ENCODE measurements at regions not wholly inside any gene's neighbourhood (a gene's known extent, or its start where the extent isn't known, plus 50 kb on each side); places are given as distances from the start of the nearest gene placed in this dataset.
"Not testable (repeated sequence)": the region's sequence is repeated elsewhere in the genome, so short reads cannot be mapped to it uniquely, and the experiment has no call there.

DNA sequence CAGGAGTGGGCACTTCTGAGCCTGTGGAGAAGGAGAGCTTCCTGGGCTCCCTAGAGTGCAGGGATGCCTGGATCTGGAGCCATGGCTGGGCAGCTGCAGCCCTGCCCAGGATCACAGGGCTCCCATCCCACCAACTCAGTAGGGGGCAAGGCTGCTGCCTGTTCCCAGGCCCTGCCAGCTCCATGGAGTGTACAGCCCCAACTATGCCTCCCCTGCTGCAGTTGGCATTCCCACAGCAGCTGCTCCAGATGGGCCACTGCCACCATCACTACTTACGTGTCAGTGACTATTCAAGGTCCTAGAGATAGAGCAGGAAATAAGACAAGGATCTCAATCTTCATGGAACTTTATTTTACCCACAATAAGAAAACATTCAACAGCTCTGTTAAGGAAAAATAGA is 107.1 kb upstream of the TNPO1 start:
- ATAC-seq (replicated peaks in 6 of 8), result no peak
- Histone ChIP-seq H3K4me3 (no peak overlapping the region), H3K4me1 (replicated peaks in 1 of 2) (no peaks in the 10 kb centered on the region), H3K27ac (no peak overlapping the region)
- 20 to 100% (median 72%) methylated on average over 1 of the region's 1 CpG; no CpG with 5 or more reads in 4 of the 10 experiments for WGBS, 10 experiments
- in situ Hi-C loops (cut with MboI; ENCODE audit: low pct_unique_long_range_greater_than_20kb in 2 of 9, low sequenced_read_pairs in 9 of 9, unreplicated experiment in 9 of 9), result no loop called here

DNA sequence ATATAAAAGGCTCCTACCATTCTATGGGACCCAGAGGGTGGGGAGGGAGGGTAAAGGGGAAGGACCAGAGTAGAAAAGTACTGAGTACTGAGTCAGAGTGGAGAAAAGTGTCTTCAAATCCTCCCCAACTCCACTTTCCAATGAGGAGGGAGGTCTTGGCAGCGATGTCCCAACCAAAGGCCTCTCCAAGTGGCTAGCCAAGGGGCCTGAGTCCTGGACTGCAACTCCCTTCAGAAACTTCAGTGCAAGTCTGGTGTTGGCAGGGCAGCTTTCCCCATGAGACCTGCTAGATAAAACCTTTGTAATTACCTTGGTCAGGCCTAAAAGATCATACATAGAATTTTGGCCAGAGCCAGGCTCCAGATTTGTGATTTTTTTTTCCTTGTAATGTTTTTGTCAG is 111.3 kb upstream of the TNPO1 start:
- in situ Hi-C loops (cut with MboI; ENCODE audit: low pct_unique_long_range_greater_than_20kb in 2 of 9, low sequenced_read_pairs in 9 of 9, unreplicated experiment in 9 of 9), result no loop called here
- Histone ChIP-seq H3K4me1 (replicated peaks in 1 of 2) (no peaks in the 10 kb centered on the region), H3K4me3 (no peak overlapping the region), H3K27ac (no peak overlapping the region)
- no peak for ATAC-seq (replicated peaks in 6 of 8)
- 88 to 100% (median 100%) methylated on average over 1 of the region's 1 CpG; no CpG with 5 or more reads in 7 of the 10 experiments for WGBS, 10 experiments

GRCh38 chr5:72703876-72704275 is 112.6 kb upstream of the TNPO1 start:
- Histone ChIP-seq H3K4me1 (replicated peaks in 1 of 2) (no peaks in the 10 kb centered on the region), H3K4me3 (no peak overlapping the region), H3K27ac (no peak overlapping the region)
- 19 to 100% (median 80%) methylated on average over 1 to 2 of the region's 2 CpGs for WGBS, 10 experiments
- ATAC-seq (replicated peaks in 6 of 8), result no peak
- in situ Hi-C loops (cut with MboI; ENCODE audit: low pct_unique_long_range_greater_than_20kb in 2 of 9, low sequenced_read_pairs in 9 of 9, unreplicated experiment in 9 of 9), result no loop called here

GRCh38 chr5:72702881-72703434 is 113.5 kb upstream of the TNPO1 start:
- Histone ChIP-seq H3K4me3 (no peak overlapping the region), H3K27ac (no peak overlapping the region), H3K4me1 (replicated peaks in 1 of 2) (no peaks in the 10 kb centered on the region)
- in situ Hi-C loops (cut with MboI; ENCODE audit: low pct_unique_long_range_greater_than_20kb in 2 of 9, low sequenced_read_pairs in 9 of 9, unreplicated experiment in 9 of 9), result no loop called here
- no peak for ATAC-seq (replicated peaks in 6 of 8)
- 20 to 100% (median 87%) methylated on average over 1 to 3 of the region's 5 CpGs; no CpG with 5 or more reads in 3 of the 10 experiments for WGBS, 10 experiments

GRCh38 chr5:72702105-72702504 is 114.4 kb upstream of the TNPO1 start:
- H3K4me1 ChIP-seq (replicated peaks in 1 of 2); in situ Hi-C loops (cut with MboI; ENCODE audit: low pct_unique_long_range_greater_than_20kb in 2 of 9, low sequenced_read_pairs in 9 of 9, unreplicated experiment in 9 of 9); H3K4me3 ChIP-seq; H3K27ac ChIP-seq; ATAC-seq (replicated peaks in 6 of 8): not testable (repeated sequence)

DNA sequence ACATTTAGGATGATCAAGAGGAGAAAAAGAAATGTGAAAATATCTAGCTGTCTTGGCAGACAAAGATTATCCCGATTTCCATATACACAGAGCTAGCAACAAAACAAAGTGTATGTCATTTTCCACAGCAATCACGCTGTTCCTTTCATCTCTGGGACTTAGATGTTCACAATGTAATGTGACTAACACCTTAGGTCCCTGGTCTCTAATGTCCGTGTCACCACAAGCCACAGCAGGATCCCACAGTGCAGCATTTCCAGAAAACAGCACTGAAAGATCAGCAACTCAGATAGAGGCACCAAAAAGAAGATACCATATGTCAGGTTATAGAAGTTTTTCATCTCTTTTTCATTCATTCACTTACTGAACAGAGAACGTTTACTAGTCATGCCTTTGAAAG is 118.0 kb upstream of the TNPO1 start:
- WGBS, 10 experiments, result 0 to 89% (median 63%) methylated on average over 1 to 4 of the region's 4 CpGs; no CpG with 5 or more reads in 2 of the 10 experiments
- Histone ChIP-seq H3K4me3 (no peak overlapping the region), H3K27ac (no peak overlapping the region), H3K4me1 (replicated peaks in 1 of 2) (peaks cover 0 to 8% of the 10 kb centered on the region in 2 donors)
- in situ Hi-C loops (cut with MboI; ENCODE audit: low pct_unique_long_range_greater_than_20kb in 2 of 9, low sequenced_read_pairs in 9 of 9, unreplicated experiment in 9 of 9), result no loop called here
- ATAC-seq (replicated peaks in 6 of 8), result no peak

GRCh38 chr5:72697622-72698021 is 118.8 kb upstream of the TNPO1 start:
- Histone ChIP-seq H3K4me3 (no peak overlapping the region), H3K4me1 (replicated peaks in 1 of 2) (peaks cover 0 to 17% of the 10 kb centered on the region in 2 donors), H3K27ac (no peak overlapping the region)
- WGBS, 10 experiments, result 20 to 100% (median 87%) methylated on average over 1 to 2 of the region's 2 CpGs; no CpG with 5 or more reads in 2 of the 10 experiments
- in situ Hi-C loops (cut with MboI; ENCODE audit: low pct_unique_long_range_greater_than_20kb in 2 of 9, low sequenced_read_pairs in 9 of 9, unreplicated experiment in 9 of 9), result no loop called here
- peak in 2 of 8 experiments; percentile 52 to 68 for ATAC-seq (replicated peaks in 6 of 8)

DNA sequence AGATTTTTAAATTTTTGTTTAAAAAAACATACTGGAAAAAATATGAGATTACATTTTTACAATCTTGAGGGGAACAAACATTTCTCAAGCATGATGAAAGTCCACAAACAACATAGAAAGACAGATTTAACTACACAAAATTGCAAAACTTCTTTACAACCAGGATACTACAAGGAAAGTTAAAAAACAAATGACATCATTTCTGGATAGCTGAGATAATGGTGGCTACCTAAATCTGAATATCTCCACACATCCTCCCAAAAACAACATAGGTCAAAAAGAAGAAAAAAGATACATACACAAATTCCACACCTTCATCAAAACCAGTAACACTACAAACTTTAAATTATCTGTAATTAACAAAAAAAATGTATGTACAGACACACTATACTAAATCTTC is 120.8 kb upstream of the TNPO1 start:
- no peak for ATAC-seq (replicated peaks in 6 of 8)
- Histone ChIP-seq H3K27ac (no peak overlapping the region), H3K4me3 (no peak overlapping the region), H3K4me1 (replicated peaks in 1 of 2) (peaks cover 14 to 33% of the 10 kb centered on the region in 2 donors)
- in situ Hi-C loops (cut with MboI; ENCODE audit: low pct_unique_long_range_greater_than_20kb in 2 of 9, low sequenced_read_pairs in 9 of 9, unreplicated experiment in 9 of 9), result no loop called here

- in situ Hi-C loops (cut with MboI; ENCODE audit: low pct_unique_long_range_greater_than_20kb in 2 of 9, low sequenced_read_pairs in 9 of 9, unreplicated experiment in 9 of 9), result no loop called here
- Histone ChIP-seq H3K27ac (no peak overlapping the region), H3K4me1 (replicated peaks in 1 of 2) (peaks cover 14 to 35% of the 10 kb centered on the region in 2 donors), H3K4me3 (no peak overlapping the region)
- ATAC-seq (replicated peaks in 6 of 8), result no peak
- 33 to 100% (median 75%) methylated on average over 1 to 2 of the region's 2 CpGs; no CpG with 5 or more reads in 1 of the 10 experiments for WGBS, 10 experiments
Observed at GRCh38 chr5:72694856-72695255, 121.6 kb upstream of the TNPO1 start.

GRCh38 chr5:72693546-72694205 is 122.8 kb upstream of the TNPO1 start:
- 0 to 88% (median 79%) methylated on average over 1 to 5 of the region's 5 CpGs; no CpG with 5 or more reads in 1 of the 10 experiments for WGBS, 10 experiments
- peaks cover 14 to 46% of the 10 kb centered on the region in 2 donors for H3K4me1 ChIP-seq (replicated peaks in 1 of 2)
- in situ Hi-C loops (cut with MboI; ENCODE audit: low pct_unique_long_range_greater_than_20kb in 2 of 9, low sequenced_read_pairs in 9 of 9, unreplicated experiment in 9 of 9), result no loop called here
- H3K4me3 ChIP-seq, result no peak overlapping the region
- no peak for ATAC-seq (replicated peaks in 6 of 8)
- H3K27ac ChIP-seq, result peak overlapping the region in 1 of 2 donors; percentile 59

DNA sequence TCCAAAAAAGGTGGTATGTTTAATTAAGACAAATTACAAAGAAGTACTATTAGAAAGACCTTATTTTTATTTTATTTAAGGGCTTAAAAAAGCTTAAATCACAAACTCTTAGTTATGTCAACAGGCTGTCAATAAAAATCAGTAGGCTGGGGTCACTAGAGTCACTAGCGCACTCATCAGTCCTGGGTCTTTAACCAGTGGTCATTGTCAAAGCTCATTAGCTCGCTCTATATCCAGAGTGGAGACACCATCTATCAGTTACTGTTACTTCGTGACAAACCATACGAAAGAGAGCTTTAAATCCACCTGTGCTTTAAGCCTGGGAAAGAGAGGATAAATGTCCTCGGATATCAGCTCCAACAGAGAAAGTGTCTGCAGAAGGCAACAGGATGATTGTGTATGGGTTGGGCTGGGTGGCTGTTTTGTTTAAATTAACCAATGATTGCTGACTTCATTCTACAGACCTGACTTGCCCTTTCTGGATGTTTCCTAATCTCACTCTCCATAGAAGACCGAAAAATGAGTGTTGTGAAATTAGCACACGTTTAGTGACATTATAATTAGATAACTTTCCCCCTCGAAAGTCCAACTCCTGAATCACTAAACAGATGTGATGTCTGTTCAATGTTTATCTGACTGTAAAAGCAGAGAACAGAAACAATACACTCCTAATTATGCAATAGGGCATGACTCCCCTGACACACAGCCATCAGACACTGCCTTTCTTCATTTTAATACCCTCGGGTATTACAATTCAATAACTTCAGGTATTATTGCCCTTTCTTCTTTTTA is 123.6 kb upstream of the TNPO1 start:
- in situ Hi-C loops (cut with MboI; ENCODE audit: low pct_unique_long_range_greater_than_20kb in 2 of 9, low sequenced_read_pairs in 9 of 9, unreplicated experiment in 9 of 9), result no loop called here
- peak overlapping the region in 1 of 2 donors; percentile 59 for H3K27ac ChIP-seq
- peaks cover 17 to 55% of the 10 kb centered on the region in 2 donors for H3K4me1 ChIP-seq (replicated peaks in 1 of 2)
- ATAC-seq (replicated peaks in 6 of 8), result peak in 7 of 8 experiments; percentile 56 to 76 (median 66)
- WGBS, 10 experiments, result 26 to 88% (median 39%) methylated on average over 3 to 8 of the region's 9 CpGs; no CpG with 5 or more reads in 1 of the 10 experiments
- H3K4me3 ChIP-seq, result no peak overlapping the region

DNA sequence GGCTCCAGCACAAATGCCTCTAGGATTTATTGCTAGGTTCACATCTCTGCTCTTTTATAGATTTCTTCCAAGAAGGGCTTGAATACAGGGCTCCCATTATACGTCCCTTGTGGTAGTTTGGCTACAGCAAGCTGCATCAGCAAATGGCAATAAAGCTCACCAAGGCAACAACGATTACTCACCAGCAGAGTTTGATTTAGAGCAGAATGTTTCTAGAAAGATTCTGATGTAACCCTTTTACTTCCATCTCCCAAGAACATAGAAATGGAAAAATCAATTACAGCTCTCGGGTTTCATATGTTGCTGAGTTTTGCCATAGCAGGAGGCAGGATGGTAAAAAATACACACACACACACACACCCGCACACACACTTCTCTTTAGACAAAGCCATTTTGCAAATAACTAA is 124.2 kb upstream of the TNPO1 start:
- 0 to 62% (median 25%) methylated on average over 1 to 4 of the region's 4 CpGs; no CpG with 5 or more reads in 2 of the 10 experiments for WGBS, 10 experiments
- in situ Hi-C loops (cut with MboI; ENCODE audit: low pct_unique_long_range_greater_than_20kb in 2 of 9, low sequenced_read_pairs in 9 of 9, unreplicated experiment in 9 of 9), result no loop called here
- Histone ChIP-seq H3K4me1 (replicated peaks in 1 of 2) (peaks cover 21 to 61% of the 10 kb centered on the region in 2 donors), H3K27ac (peak overlapping the region in 1 of 2 donors; percentile 59), H3K4me3 (no peak overlapping the region)
- peak in 6 of 8 experiments; percentile 28 to 91 (median 88) for ATAC-seq (replicated peaks in 6 of 8)

DNA sequence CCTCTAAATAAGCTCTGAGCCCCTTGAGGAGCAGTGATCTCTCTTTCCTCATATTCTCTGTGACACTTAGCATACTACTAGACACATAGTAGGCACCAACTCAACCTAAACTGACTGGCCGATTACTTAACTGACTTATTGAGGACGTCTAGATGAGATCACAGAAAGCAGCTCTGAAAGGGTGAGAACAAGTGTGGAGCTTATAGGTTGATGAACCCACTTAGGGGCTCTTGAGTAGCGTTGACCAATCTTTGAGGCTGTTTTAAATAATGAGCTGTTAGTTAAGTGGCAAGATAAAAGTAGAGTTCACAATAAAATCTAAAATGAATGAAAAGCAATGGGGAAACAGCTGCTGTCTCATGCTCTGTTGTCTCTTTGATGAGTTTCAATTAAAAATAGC is 124.7 kb upstream of the TNPO1 start:
- Histone ChIP-seq H3K4me1 (replicated peaks in 1 of 2) (peaks cover 24 to 66% of the 10 kb centered on the region in 2 donors), H3K4me3 (no peak overlapping the region), H3K27ac (peak overlapping the region; percentile 4 to 63)
- ATAC-seq (replicated peaks in 6 of 8), result peak in 5 of 8 experiments; percentile 34 to 56 (median 45)
- 0 to 80% (median 45%) methylated on average over 1 to 3 of the region's 3 CpGs for WGBS, 10 experiments
- in situ Hi-C loops (cut with MboI; ENCODE audit: low pct_unique_long_range_greater_than_20kb in 2 of 9, low sequenced_read_pairs in 9 of 9, unreplicated experiment in 9 of 9), result no loop called here
